HCT116 (cell line): ENCODE measurements at regions not wholly inside any gene's neighbourhood (a gene's known extent, or its start where the extent isn't known, plus 50 kb on each side); places are given as distances from the start of the nearest gene placed in this dataset.
A peak's percentile ranks its signal among the peaks of the same experiment; 100 is the strongest.

Experiments used
- ATAC-seq: fragments of 200-7000 bp; cut with Tn5 transposase; 2 replicates; pipeline ENCODE4 v1.9.1; 2020; ENCODE audit warnings: mild to moderate bottlenecking, moderate library complexity
- BruUV-seq: library from RNA; stranded (reverse); fragments of 400-500 nt; replicated peaks from 2 replicates; lab custom pipeline; 2021; lab: Mats Ljungman, UMichigan
- CTCF ChIA-PET: fragments of 300-600 bp; sonication (Branson Sonifier 250); formaldehyde crosslinking; loops from one replicate; lab custom pipeline; 2021; ENCODE audit warnings: antibody characterized with exemption; lab: Charles Lee
- POLR2A ChIA-PET: fragments of 300-600, 350-600 bp; sonication (Branson Sonifier 250); formaldehyde crosslinking; loops from one replicate; lab custom pipeline; 2021; ENCODE audit warnings: antibody characterized with exemption; lab: Charles Lee
- RAD21 ChIA-PET, 2 experiments: fragments of 300-600 bp; sonication (Branson Sonifier 250); formaldehyde crosslinking; loops; one replicate each; lab custom pipeline; 2023; ENCODE audit warnings: low total read pairs in 2 of 2; ENCODE audit not compliant: uncharacterized antibody in 2 of 2, unreplicated experiment in 2 of 2, low non-redundant PET in 1 of 2; lab: Charles Lee
- DNase-seq: peaks from one replicate; pipeline ENCODE4 v3.0.0-alpha.2; 2010; ENCODE audit warnings: low read depth, low spot score
- H2AFZ ChIP-seq: fragments of 200-600 bp; shearing (Covaris generic), sonication (generic); 2 replicates; pipeline ENCODE4 v1.6.1; 2017; ENCODE audit warnings: low read depth, mixed run types, mixed read lengths, antibody characterized with exemption, low read length; ENCODE audit not compliant: poor library complexity, severe bottlenecking
- H3K27ac ChIP-seq: 2 replicates; pipeline ENCODE4 v1.5.1; 2012; ENCODE audit warnings: low read depth, low read length
- H3K27me3 ChIP-seq: fragments of 200-600 bp; sonication (generic); 2 replicates; pipeline ENCODE4 v1.6.1; 2016; ENCODE audit warnings: mixed run types, low read length, mixed read lengths; ENCODE audit not compliant: insufficient read depth
- H3K36me3 ChIP-seq, 2 experiments: fragments of 200-500 bp in 1 of 2; fragments of 200-600 bp in 1 of 2; sonication (Bioruptor generic) in 1 of 2; sonication (generic) in 1 of 2; 2 replicates each; pipeline versions ENCODE4 v1.5.1 to v1.6.1; 2014 to 2016; ENCODE audit warnings: low read length in 2 of 2, inconsistent platforms in 1 of 2, mixed read lengths in 1 of 2, mixed run types in 1 of 2; ENCODE audit not compliant: insufficient read depth in 2 of 2, control insufficient read depth in 1 of 2
- H3K4me1 ChIP-seq, 2 experiments: fragments of 200-600 bp in 1 of 2; sonication (generic) in 1 of 2; 2 replicates each; pipeline versions ENCODE4 v1.5.1 to v1.6.1; 2012 to 2017; ENCODE audit warnings: low read length in 2 of 2, inconsistent platforms in 1 of 2, mild to moderate bottlenecking in 1 of 2, mixed read lengths in 1 of 2, mixed run types in 1 of 2, moderate library complexity in 1 of 2; ENCODE audit not compliant: insufficient read depth in 2 of 2, control insufficient read depth in 1 of 2
- H3K4me2 ChIP-seq: fragments of 200-600 bp; sonication (generic); 2 replicates; pipeline ENCODE4 v1.6.1; 2017; ENCODE audit warnings: mixed run types, low read length, mixed read lengths
- H3K4me3 ChIP-seq, 2 experiments: fragments of 200-600 bp in 1 of 2; sonication (generic) in 1 of 2; replicated peaks in 1 of 2; 2 replicates each; pipeline ENCODE4 v1.5.1; 2011 to 2016; ENCODE audit warnings: low read length in 2 of 2, control low read depth in 1 of 2, low read depth in 1 of 2, mild to moderate bottlenecking in 1 of 2, mixed read lengths in 1 of 2, mixed run types in 1 of 2
- H3K79me2 ChIP-seq: fragments of 200-600 bp; sonication (generic); 2 replicates; pipeline ENCODE4 v1.6.1; 2017; ENCODE audit warnings: mild to moderate bottlenecking, mixed run types, low read length, moderate library complexity, mixed read lengths; ENCODE audit not compliant: insufficient read depth
- H3K9ac ChIP-seq: fragments of 200-600 bp; sonication (generic); 2 replicates; pipeline ENCODE4 v1.6.1; 2016; ENCODE audit warnings: low read length, mixed read lengths
- H3K9me2 ChIP-seq: fragments of 200-600 bp; sonication (generic), shearing (Covaris generic); 2 replicates; pipeline ENCODE4 v1.6.1; 2017; ENCODE audit warnings: mixed run types, mild to moderate bottlenecking, moderate library complexity; ENCODE audit not compliant: insufficient read depth
- H3K9me3 ChIP-seq, 2 experiments: fragments of 200-500 bp in 1 of 2; fragments of 200-600 bp in 1 of 2; sonication (Bioruptor generic) in 1 of 2; sonication (generic) in 1 of 2; 2 replicates each; pipeline ENCODE4 v1.6.1; 2014 to 2017; ENCODE audit warnings: low read length in 2 of 2, mixed read lengths in 2 of 2, inconsistent platforms in 1 of 2, low read depth in 1 of 2, mild to moderate bottlenecking in 1 of 2, mixed run types in 1 of 2, moderate library complexity in 1 of 2; ENCODE audit not compliant: control insufficient read depth in 1 of 2, insufficient read depth in 1 of 2
- H4K20me1 ChIP-seq: fragments of 200-600 bp; sonication (generic), shearing (Covaris generic); 2 replicates; pipeline ENCODE4 v1.6.1; 2017; ENCODE audit warnings: mixed run types, mild to moderate bottlenecking, moderate library complexity; ENCODE audit not compliant: insufficient read depth
- CBX3 ChIP-seq: IDR thresholded peaks from 2 replicates; pipeline ENCODE4 v1.6.1; 2012; ENCODE audit warnings: low read depth
- CTCF ChIP-seq, 3 experiments: fragments of 200-600 bp in 1 of 3; sonication (generic) in 1 of 3; IDR thresholded peaks in 2 of 3; conservative IDR thresholded peaks in 1 of 3; 2 replicates each; pipeline ENCODE4 v1.5.1; 2012 to 2017; ENCODE audit warnings: low read depth in 2 of 3, low read length in 2 of 3, antibody characterized with exemption in 1 of 3, borderline replicate concordance in 1 of 3, control low read depth in 1 of 3, mild to moderate bottlenecking in 1 of 3, mixed read lengths in 1 of 3, mixed run types in 1 of 3, moderate library complexity in 1 of 3; ENCODE audit not compliant: insufficient read depth in 1 of 3
- EGR1 ChIP-seq: IDR thresholded peaks from 2 replicates; pipeline ENCODE4 v1.6.1; 2012; ENCODE audit warnings: low read depth
- FOSL1 ChIP-seq: IDR thresholded peaks from 2 replicates; pipeline ENCODE4 v1.6.1; 2012; ENCODE audit warnings: low read depth
- MAX ChIP-seq: IDR thresholded peaks from 2 replicates; pipeline ENCODE4 v1.6.1; 2012
- POLR2A ChIP-seq: IDR thresholded peaks from 2 replicates; pipeline ENCODE4 v1.7.0; 2011; ENCODE audit warnings: borderline replicate concordance; ENCODE audit not compliant: insufficient read depth, insufficient read length; ENCODE audit errors: extremely low read depth
- RAD21 ChIP-seq: IDR thresholded peaks from 2 replicates; pipeline ENCODE4 v1.6.1; 2012; ENCODE audit warnings: low read depth, mild to moderate bottlenecking
- SIN3A ChIP-seq: IDR thresholded peaks from 2 replicates; pipeline ENCODE4 v1.6.1; 2012; ENCODE audit warnings: low read depth
- SP1 ChIP-seq: IDR thresholded peaks from 2 replicates; pipeline ENCODE4 v1.6.1; 2012; ENCODE audit warnings: low read depth
- SRF ChIP-seq: IDR thresholded peaks from 2 replicates; pipeline ENCODE4 v1.6.1; 2012; ENCODE audit warnings: low read depth
- TCF7L2 ChIP-seq: IDR thresholded peaks from 2 replicates; pipeline ENCODE4 v1.7.0; 2011; ENCODE audit warnings: borderline replicate concordance, inconsistent platforms; ENCODE audit not compliant: insufficient read depth, insufficient read length; ENCODE audit errors: extremely low read depth
- YY1 ChIP-seq: IDR thresholded peaks from 2 replicates; pipeline ENCODE4 v1.6.1; 2011; ENCODE audit warnings: low read length, low read depth, moderate library complexity, mild to moderate bottlenecking; ENCODE audit not compliant: insufficient replicate concordance; ENCODE audit errors: extremely low read depth
- intact Hi-C: fragments of 100-400 bp; cut with micrococcal nuclease; formaldehyde crosslinking; loops from 2 replicates; pipeline ENCODE4 v1.10.0; 2022

- DNase-seq (peak; percentile 96), ATAC-seq (peak; percentile 99)
- no peak overlapping the region for H3K27ac ChIP-seq
- H3K36me3 ChIP-seq: no peaks in the 10 kb centered on the region
- H3K4me1 ChIP-seq: peaks cover 0 to 12% of the 10 kb centered on the region in 2 experiments; a peak in 2 of 4 replicates
- ChIA-PET POLR2A (interaction anchor here (1.2 kb wide), 1 partner anchor 144 kb away, joined by 3 read pairs; no protein-coding TSS in a partner anchor), RAD21 (interaction anchor here in 1 of 2 experiments (0.5 kb wide), 1 partner anchor 335 kb away, joined by 3 read pairs; no protein-coding TSS in a partner anchor), CTCF (interaction anchor here (0.6 to 1.3 kb wide), 30 partner anchors 8 to 818 kb away, joined by 3 to 14 read pairs (median 4); no protein-coding TSS in a partner anchor)
- H3K9me3 ChIP-seq: no peaks in the 10 kb centered on the region
- H2AFZ ChIP-seq: peak overlapping the region; percentile 99
- peak overlapping the region; percentile 24 to 46 for H3K4me3 ChIP-seq
- intact Hi-C loops: no loop called here
- H3K79me2 ChIP-seq: no peaks in the 10 kb centered on the region
- peak overlapping the region; percentile 87 for H3K4me2 ChIP-seq
- BruUV-seq: no TSS peak
- peaks cover 6% of the 10 kb centered on the region; the same call in 1 of the 2 replicates for H3K27me3 ChIP-seq
- TF ChIP-seq TCF7L2 (peak; percentile 27), FOSL1 (no peak), SRF (no peak), SIN3A (no peak), SP1 (peak; percentile 43; the same call in 1 of the 2 replicates), CTCF (IDR thresholded peaks at IDR 0.05 in 2 of 3, conservative IDR thresholded peaks at IDR 0.05 in 1 of 3; ENCODE audit: borderline replicate concordance in 1 of 3, insufficient read depth in 1 of 3, low read depth in 2 of 3, low read length in 2 of 3) (peak; percentile 31 to 89 (median 82); a peak in 4 of 6 replicates), CBX3 (peak; percentile 33; the same call in 1 of the 2 replicates), EGR1 (peak; percentile 65; the same call in 1 of the 2 replicates), YY1 (peak; percentile 26), RAD21 (peak; percentile 34; the same call in 1 of the 2 replicates), POLR2A (no peak), MAX (0 out of 2 replicates have a peak, but pooled peaks have one; percentile 24)
- H3K9ac ChIP-seq: no peak overlapping the region
- no peaks in the 10 kb centered on the region for H4K20me1 ChIP-seq
- no peaks in the 10 kb centered on the region for H3K9me2 ChIP-seq
Observed at GRCh38 chr4:82284858-82285805, 88.7 kb downstream of the HNRNPD start.
